ENCODE measurements at regions not wholly inside any gene's neighbourhood (a gene's known extent, or its start where the extent isn't known, plus 50 kb on each side); places are given as distances from the start of the nearest gene placed in this dataset.

DNA sequence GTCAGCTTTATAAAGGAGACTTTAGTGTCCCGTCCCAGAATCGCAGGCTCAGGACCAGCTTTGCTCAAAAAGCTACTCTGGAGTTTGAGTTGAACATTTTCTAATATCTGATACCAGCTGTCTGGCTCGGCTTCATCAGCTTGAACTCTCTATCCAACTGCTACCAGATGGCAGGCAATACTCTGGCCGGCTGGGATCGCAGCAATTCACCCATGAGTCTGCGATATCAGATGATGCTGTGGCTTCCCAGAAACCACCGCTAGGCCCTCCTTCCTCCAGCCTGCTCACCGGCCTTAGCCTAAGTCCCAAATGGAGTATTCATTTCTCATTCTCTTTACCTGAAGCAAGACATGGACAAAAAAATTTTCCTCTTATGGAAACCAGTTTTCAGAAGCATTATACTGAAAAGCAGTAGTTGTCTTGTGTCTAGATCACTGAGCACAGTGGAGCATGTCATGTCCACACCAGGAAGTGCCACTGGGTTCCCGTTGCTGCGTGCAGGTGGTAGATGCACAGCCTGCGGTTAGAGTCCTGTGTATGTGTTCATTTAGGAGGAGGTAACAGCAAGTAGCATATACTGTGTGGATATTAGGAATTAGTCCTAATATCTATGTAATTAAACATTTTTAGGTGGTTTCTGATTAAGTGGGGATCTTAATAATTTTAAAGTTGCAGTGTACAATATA is 162.0 kb upstream of the SOX11 start:
- DNase-seq, result no peak

DNA sequence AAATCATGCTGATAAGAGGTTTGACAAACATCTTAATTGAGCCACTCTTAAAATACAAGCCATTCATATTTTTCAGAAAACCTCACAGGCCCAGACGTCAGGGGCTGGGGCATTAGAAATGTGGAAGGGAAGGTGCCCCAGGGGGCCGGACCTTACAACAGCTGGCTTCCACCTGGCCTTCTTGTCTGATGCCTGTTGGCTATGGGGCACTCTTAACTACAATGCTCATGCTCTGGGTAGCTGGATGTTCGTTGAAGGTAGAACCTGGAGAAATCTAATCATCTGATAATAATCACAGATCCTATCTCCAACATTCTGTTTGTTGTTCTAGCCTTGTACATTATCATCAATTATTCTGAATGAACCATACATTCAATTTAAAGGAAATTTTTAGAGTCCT is 156.9 kb upstream of the SOX11 start:
- no peak for DNase-seq

DNA sequence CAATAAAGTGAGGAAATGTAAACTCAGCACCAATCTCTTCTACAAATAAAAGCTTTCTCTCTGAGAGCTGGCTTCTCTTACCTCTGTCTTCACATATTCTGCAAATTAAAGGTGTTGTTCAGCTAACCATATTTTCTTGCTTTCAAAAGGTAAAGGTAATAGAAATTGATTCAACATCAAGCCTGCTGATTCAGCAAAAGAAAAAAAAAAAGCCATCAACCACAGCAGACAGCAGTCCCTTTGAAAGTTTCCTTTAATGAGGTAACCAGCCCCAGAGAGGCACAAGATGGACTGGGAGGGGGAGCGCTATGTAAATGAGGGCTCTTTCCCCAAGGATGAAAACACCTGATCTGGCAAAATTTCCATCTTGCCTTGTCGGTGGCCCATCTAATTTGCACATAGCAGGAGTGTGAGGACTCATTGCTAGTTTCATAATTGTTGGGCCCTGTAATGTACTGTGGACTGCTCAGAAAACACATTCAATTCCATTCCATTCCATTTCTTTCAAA is 154.9 kb upstream of the SOX11 start:
- no peak for DNase-seq

DNA sequence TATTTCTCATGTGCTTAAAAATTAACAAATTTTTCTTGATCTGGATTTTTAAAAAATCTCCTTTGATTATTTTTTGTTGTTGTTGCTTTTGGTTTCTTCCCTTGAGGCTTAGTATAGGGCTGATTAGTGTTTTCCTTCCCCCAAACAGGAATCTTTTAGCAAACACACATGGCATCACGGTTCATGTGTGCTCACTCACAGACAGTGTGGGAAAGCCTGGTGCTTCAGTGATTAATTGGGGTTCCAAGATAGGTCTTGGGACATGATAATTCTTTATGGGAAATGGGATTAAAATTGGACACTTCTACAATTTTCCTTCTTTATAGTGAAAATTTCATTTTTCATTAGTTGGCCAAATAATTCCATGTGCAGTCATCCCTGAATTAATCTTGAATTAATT is 153.9 kb upstream of the SOX11 start:
- no peak for DNase-seq

DNA sequence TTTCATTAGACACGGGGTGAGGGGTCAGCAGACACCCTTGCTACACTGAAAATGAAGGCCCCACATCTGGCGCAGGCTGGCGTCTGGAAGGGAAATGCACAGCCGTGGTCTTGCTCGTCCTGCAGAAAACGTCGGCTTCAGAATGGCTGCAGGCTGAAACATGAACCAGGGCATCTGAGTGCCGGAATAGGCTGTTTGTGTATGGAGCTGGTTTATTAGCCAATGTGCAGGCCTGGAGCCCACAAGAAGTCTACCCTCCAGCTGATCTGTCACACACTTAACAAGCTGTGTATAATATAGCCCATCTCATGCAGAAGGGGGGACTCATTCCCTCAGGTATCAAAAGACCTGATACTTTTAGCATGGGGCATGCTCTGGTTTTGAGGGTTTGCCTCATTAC is 153.4 kb upstream of the SOX11 start:
- no peak for DNase-seq

DNA sequence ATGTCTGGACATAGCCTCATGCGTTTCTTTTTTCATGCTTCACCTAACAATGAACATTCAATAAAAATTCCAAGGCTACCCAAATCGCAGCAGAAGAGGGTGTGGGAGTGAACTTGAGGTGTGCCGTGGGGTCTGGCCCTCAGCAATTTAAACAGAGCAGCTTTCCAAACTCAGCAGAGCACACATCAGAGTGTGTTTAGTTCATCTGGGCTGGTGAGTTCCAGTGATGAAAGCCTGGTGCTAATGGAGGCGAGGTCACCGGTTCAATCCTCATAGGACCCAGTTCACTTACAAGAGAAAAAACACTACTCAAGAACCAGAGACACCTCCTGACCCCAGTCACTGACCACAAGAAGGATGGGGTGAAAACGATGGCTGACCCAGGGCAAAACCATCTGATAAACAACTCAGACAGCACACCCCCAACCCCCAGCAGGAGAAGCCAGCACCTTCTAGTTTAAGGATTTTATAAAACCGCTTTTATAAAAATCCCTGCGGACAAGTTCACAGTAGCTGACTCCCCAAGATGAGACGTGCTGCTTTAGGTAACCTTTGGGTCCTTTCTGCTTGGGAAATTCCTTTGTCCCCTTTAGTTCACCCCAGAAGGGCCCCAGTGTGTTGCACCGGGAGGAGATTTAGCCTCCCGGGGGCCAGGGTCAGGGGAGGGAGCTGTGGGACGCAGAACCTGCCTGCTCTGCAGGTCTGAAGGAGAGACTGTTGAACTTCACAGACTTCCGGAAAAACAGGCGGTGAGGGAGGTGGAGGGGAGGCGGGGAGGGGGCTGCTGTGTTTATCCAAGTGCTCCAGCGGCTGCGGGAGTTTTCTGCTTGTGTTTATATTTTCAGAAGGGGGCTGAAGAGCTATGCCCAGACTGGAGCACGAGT is 152.7 kb upstream of the SOX11 start:
- no peak for DNase-seq

DNA sequence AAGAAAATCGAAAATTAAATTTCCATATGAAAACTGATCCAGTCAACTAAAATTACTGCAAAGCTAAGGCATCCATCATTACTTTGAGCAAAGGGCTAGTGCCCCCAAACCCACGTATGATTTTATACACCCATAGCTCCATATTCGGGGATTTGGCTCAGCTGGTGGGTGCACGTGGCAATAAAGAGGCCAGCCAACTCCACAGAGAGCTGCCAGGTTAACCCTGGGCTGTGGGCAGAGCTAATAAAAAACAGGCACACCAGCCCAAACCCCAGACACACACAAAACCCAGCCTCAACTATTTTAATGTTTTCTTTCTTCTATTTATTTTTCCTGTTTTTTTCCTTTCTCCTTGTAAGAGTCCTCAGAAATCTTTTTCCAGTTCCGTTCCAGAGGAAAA is 151.3 kb upstream of the SOX11 start:
- DNase-seq, result no peak

DNA sequence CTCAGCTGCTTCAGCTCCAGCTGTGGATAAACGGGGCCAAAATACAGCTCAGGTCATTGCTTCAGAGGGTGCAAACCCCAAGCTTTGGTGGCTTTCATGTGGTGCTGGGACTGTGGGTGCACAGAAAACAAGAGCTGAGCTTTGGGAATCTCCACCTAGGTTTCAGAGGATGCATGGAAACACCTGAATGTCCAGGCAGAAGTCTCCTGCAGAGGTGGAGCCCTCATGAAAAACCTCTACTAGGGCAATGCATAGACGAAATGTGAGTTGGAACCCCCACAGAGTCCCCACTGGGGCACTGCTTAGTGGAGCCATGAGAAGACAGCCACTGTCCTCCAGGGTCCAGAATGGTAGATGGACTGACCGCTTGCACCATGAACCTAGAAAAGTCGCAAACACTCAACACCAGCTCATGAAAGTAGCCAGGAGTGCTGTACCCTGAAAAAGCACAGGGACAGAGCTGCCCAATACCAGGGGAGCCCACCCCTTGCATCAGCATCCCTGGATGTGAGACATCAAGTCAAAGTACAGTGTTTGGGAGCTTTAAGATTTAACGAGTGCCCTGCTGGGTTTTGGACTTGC is 147.9 kb upstream of the SOX11 start:
- no peak for DNase-seq

DNA sequence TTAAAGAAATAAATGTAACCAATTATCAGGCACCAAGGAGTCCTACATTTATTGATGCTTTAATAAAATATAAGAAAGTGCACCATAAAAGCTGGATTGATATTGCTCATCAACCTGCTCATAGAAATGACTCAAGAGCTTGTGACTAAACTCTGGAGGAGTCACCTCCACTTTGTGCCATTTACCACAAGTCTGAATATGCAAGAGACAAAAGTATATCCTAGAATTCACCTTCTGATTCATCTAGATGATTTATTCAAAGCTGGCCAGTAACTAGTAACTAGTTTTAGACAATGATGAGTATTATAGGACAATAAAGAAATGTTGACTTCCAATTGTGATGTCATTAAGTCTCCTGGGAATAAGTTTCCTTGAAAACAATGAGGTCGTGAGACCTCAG is 146.0 kb upstream of the SOX11 start:
- DNase-seq, result no peak

DNA sequence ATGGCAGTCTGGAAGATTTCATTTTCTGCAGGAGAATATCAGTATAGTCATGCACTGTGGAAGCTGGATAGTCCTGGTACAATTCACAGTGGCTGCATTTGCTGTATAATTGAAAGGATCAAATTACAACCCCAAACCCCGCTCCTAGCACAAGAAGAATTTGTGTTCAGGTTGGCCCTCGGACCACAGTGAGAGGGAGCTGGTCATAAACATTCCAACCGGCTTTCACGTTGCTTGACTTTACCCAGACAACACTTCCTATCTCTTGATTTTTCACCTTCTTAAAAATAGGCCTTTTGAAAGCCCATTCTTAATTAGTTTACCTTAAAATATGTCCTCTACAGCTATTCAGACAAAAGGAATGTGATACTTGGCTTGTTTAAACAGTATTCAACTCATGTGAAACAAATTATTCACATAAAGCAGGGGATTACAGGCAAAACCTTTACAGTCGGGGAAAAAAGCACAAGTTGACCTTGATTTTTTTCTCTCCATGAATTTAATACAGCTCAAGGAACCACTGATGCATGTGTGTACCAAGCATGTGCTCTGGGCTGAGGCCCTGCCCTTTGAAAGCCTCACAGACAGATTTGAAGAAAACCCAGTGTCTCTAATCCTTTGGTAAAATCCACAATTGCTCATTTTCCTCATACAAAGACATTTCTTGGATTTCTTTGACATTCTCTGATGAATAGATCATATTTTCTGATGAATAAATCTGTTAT is 143.0 kb upstream of the SOX11 start:
- no peak for DNase-seq

DNA sequence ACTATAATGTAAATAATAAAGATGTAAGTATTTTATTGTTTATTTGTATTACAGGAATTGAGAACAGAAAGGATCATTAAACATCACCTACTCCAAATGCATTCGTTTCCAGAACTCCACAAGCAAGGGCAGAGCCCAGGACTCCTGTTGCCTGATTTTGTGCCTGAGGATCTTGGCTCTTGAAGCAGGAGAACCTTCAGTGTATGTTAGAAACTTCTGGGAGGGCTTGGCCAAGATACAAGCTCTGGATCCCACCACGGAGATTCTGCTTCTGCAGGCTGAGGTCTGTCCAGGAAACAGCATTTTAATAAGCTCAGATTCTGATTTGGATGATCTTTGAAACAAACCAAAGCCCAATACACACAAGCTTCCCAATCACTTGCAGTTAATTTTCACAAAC is 142.4 kb upstream of the SOX11 start:
- no peak for DNase-seq

DNA sequence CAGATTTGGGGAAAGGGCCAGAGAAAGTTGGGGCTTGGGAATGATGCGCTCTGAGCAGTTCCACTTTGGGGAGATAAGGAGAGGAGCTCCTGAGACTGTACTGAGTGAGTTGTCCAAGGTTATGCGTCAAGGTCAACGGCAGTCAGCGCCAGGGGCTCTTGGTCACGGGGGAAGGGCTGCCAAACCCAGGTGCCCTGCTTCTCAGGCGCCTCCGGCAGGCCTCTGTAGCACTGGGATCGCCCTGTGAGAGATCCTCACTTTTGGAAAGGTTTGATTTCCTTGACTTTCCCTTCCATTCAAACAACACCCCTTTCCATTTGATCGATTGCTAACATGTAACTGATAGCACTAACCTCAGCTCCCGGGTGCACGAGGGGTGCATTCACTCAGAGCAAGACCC is 136.5 kb upstream of the SOX11 start:
- DNase-seq, result no peak

DNA sequence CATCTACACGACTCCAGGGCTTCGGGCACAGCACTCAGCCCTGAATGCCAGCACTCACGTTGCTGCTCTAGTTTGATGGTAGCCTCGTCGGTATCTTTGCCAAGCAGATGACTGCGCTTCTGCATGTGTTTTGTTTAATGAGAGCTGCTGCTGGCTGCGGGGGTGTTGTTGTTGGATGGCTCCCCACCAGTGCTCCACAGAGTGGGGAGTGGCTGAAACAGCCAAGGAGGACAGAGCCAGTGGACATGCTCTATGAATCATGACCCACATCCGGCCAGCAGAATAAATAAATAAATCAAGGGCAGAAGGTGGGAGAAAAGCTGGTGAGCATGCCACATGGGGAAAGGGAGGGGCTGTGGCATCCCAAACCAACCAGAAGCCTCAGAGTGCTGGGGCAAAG is 131.2 kb upstream of the SOX11 start:
- DNase-seq, result no peak

DNA sequence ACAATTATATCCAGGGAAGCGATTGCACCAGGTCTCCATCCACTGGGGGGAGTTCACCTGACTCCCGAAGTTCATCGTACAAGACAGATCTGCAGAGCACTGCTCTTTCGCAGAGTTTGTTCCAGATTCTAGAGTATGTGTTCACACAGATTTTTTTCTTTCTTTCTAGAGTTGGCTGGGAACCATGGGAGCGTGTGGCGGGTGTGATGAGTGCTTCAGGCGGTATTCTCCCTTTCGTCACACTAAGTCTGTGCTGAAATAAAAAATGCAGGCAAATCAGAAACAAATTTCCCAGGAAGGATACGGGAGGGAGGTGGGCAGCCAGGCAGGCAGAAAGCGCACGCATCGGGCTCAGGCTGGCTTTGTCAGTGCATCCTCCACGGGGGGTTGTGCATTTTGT is 129.8 kb upstream of the SOX11 start:
- no peak for DNase-seq

DNA sequence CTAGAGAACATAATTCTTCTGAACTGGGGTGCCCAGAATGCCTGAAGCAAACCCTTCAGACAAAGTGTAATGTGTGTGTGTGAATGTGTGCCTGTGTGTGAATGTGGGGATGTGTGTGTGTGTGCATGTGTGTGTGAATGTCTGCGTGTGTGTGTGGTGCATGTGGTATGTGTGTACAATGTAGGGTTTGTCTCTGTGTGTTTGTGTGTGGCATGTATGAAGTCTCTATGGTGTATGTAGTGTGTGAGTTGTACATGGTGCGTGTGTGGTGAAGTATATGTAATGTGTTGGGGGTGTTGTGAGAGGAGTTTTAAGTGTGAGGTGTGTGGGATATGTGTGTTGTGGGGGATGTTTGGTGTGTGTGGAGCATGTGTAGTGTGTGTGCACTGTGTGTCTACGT is 129.3 kb upstream of the SOX11 start:
- DNase-seq, result no peak

DNA sequence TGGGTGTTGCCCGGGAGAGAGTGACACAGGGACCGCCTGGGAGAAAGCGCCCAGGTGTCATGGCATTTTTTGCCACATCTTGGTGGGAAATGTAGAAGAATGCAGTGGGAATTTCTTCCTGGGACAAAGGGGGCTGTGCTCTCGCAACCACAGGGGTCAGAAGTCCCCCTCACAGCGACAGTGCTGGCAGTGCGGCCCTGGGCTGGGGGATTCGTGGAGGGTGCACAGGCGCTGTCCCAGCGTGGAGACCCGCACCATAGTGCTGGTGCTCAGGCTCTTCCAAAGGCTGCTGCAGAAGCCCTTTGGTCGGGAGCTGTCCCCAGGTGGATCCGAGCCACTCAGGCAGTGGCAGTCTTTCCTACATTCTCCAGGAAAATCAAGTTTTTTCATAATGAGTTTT is 128.8 kb upstream of the SOX11 start:
- no peak for DNase-seq

DNA sequence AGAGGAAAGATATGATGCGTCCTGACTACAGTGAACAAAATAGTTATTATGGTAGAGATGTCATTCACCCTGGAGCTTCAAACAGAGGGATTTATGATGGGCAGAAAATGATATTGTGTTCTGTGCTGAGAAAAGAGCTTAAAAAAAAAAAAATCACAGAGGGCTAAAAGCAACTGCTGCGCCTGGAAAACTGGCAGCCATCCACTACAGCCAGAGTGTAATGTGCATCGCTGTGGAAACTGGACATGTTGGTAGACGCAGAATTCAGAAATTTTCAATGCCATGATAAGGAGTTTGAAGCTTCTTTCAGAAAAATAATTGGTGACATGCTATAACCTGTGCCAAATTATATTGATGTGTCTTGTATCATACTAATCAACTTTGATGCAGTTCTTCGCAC is 122.9 kb upstream of the SOX11 start:
- DNase-seq, result no peak

DNA sequence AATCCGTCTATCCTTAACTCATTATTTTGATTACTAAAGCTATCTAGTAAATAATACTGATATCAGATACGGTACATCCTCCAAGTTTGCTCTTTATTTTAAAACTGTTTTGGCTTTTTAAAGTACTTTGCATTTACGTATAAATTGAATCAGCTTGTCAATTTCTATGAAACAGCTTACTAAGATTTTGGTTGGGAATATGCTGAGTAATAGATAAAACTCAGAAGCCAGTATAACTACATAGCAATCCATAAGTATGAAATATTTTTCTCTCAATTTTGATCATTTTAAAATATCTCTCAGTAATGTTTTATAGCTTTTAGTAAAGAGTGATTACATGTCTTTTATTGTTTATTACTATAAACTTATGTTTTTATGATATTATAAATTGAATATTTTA is 116.2 kb upstream of the SOX11 start:
- no peak for DNase-seq

DNA sequence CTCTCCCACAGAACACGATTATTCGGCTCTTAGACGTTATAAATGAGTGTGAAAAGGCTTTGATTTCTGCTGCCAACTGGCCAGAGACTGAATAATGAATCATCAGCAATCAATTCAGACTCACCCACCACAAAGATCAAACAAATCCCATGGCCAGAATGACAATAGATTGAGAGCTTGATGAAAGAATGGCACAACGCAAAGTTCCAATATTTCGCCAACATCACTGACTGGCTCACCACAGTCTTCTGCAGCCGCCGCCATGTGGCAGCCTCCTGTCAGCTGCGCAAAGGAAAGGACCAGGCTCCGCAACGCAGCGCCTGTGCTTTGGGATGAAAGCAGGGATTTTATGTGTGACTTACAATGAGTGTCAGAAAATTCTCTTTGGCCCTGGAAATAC is 104.4 kb upstream of the SOX11 start:
- DNase-seq, result no peak

DNA sequence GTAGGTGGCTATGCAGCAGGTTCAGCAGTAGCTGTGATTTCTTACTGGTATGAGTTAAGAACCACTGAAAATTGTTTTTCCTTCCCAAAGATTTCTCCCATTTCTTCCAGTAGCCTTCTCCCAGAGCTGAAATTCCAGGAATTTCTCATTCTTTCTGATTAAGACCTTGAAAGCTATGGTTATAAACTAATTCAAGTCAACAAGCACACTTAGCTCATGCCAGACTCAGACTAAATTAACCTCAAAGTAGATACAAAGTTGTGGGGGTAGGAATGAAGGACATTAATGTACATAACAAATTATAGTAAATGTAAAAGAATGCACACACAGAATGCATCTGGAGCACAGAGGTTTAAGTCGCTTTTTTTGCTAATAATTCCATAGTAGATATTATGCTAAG is 103.6 kb upstream of the SOX11 start:
- DNase-seq, result no peak

DNA sequence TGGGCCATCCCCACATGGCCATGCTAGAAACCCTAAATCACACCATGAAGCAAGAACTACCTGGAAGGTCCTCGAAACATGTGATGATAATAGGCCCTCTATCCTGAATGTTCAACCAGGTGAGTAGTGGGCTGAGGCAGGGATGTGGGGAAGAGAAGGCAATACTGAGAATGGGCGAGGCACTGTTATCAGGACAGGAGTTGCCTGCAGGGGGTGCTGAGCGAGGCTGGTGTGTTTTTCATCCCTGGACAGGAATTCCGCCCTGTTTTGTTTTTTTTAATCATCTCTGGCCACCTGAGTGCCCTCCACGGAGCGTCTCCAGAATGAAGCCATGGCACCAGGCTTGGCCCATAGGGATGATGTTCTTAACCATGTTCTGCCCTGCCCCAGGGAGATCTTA is 103.0 kb upstream of the SOX11 start:
- no peak for DNase-seq

DNA sequence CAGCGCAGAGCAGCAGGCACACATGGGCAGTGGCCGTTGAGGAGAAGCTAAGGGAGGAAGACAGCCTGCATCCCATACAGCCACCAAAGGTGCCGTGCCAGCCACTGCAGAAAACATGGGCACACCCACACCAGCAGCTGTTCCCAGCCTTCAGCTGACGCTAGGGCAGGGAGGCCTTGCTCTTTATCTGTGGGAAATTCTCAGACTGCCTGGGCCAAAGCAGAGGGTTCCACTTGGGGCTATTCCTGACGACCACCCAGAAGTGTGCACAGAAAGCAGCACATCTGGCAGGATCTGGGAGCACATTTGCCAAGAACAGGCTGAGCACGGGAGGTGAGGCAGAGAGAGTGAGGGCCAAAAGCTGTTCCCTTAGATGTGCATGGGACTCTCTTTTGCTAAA is 101.3 kb upstream of the SOX11 start:
- DNase-seq, result no peak

DNA sequence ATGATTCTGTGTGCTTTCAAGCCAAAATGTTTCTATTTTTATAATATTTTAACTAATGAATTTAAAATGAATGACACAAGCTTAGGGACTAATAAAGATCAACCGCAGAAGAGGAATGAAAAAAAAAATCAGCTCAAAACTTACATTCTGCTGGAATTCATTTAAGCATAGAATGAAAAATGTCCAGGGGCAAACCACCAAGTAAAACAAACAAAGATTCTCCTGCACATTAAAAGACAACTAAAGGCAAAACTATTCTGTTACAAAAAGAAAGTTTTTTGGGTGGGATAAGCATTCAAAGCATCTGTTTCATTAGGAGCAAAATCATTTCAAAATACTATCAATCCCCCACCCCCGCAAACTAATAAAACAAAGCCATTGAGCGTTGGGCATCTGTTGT is 99.3 kb upstream of the SOX11 start:
- DNase-seq, result no peak

Measured in NCI-H2029 (cell line).